ENCODE measurements at regions not wholly inside any gene's neighbourhood (a gene's known extent, or its start where the extent isn't known, plus 50 kb on each side); places are given as distances from the start of the nearest gene placed in this dataset.

DNA sequence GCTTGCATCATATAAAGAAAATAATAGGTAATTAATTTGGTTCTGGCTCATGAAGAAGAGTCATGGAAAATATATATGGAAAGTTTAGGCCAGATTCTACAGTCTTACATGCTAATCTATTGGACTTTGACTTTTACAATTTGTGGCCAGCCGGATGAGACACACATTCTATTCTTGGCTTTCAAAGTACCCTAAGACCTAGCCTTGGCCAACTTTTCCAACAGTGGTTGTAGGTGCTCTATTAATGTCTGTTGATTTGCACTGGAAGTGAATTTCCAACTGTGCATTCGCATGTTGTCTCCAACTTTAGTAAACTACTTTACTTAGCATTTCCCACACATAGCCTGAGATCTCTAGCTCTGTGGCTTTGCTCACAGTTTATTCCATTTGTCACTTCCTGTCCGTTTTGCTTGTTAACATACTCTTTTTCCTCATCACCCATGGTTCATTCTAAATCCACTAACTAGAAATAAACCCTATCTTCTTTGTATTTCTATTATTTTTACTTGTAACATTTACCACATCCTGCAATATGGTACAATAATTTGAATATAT, 644.0 kb downstream of the PTPRC start:
- Mint-ChIP-seq H3K4me3 (ENCODE audit: unreplicated experiment) (no peak overlapping the region), H3K4me1 (ENCODE audit: unreplicated experiment) (peaks cover 12% of the 10 kb centered on the region), H3K27me3 (ENCODE audit: unreplicated experiment) (no peaks in the 10 kb centered on the region), H3K36me3 (ENCODE audit: unreplicated experiment) (no peaks in the 10 kb centered on the region), H3K9me3 (ENCODE audit: unreplicated experiment) (no peaks in the 10 kb centered on the region), H3K27ac (ENCODE audit: unreplicated experiment) (no peak overlapping the region)
- DNase-seq (ENCODE audit: extremely low spot score, unreplicated experiment): no peak
- TF ChIP-seq, protein P1, sequence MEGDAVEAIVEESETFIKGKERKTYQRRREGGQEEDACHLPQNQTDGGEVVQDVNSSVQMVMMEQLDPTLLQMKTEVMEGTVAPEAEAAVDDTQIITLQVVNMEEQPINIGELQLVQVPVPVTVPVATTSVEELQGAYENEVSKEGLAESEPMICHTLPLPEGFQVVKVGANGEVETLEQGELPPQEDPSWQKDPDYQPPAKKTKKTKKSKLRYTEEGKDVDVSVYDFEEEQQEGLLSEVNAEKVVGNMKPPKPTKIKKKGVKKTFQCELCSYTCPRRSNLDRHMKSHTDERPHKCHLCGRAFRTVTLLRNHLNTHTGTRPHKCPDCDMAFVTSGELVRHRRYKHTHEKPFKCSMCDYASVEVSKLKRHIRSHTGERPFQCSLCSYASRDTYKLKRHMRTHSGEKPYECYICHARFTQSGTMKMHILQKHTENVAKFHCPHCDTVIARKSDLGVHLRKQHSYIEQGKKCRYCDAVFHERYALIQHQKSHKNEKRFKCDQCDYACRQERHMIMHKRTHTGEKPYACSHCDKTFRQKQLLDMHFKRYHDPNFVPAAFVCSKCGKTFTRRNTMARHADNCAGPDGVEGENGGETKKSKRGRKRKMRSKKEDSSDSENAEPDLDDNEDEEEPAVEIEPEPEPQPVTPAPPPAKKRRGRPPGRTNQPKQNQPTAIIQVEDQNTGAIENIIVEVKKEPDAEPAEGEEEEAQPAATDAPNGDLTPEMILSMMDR (IDR thresholded peaks at IDR 0.05): no peak

DNA sequence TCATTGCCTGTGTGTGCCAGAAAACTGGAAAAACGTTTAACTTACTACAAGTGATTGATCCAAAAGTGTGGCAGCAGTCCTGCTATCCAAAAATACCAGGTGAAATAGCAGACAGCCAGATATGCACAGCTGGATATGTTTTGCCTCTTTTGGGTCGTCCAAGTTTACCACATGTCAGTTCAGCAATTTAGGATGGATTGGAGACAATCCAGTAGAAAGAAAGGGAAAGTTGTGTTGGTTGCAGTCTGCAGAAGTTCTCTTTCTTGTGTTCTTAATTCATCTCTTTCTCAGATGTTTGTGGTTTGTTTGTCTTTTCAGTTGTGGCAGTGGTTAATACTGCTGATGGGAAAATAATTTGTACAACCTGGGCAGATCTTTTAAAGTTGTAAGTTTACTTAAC, 645.0 kb downstream of the PTPRC start:
- peaks cover 12% of the 10 kb centered on the region for H3K4me1 Mint-ChIP-seq (ENCODE audit: unreplicated experiment)
- H3K36me3 Mint-ChIP-seq (ENCODE audit: unreplicated experiment): no peaks in the 10 kb centered on the region
- no peak for DNase-seq (ENCODE audit: extremely low spot score, unreplicated experiment)
- TF ChIP-seq, protein P1 (IDR thresholded peaks at IDR 0.05): no peak
- no peak overlapping the region for H3K4me3 Mint-ChIP-seq (ENCODE audit: unreplicated experiment)
- no peak overlapping the region for H3K27ac Mint-ChIP-seq (ENCODE audit: unreplicated experiment)
- H3K9me3 Mint-ChIP-seq (ENCODE audit: unreplicated experiment): no peaks in the 10 kb centered on the region
- H3K27me3 Mint-ChIP-seq (ENCODE audit: unreplicated experiment): no peaks in the 10 kb centered on the region

GRCh38 chr1:199287206-199287605, 648.4 kb downstream of the PTPRC start:
- TF ChIP-seq, protein P1 (IDR thresholded peaks at IDR 0.05): no peak
- Mint-ChIP-seq H3K4me1 (ENCODE audit: unreplicated experiment) (peaks cover 32% of the 10 kb centered on the region), H3K4me3 (ENCODE audit: unreplicated experiment) (no peak overlapping the region), H3K36me3 (ENCODE audit: unreplicated experiment) (no peaks in the 10 kb centered on the region), H3K27ac (ENCODE audit: unreplicated experiment) (no peak overlapping the region), H3K9me3 (ENCODE audit: unreplicated experiment) (peaks cover 4% of the 10 kb centered on the region), H3K27me3 (ENCODE audit: unreplicated experiment) (no peaks in the 10 kb centered on the region)
- no peak for DNase-seq (ENCODE audit: extremely low spot score, unreplicated experiment)

GRCh38 chr1:199287647-199288046, 648.8 kb downstream of the PTPRC start:
- no peaks in the 10 kb centered on the region for H3K36me3 Mint-ChIP-seq (ENCODE audit: unreplicated experiment)
- H3K9me3 Mint-ChIP-seq (ENCODE audit: unreplicated experiment): peaks cover 4% of the 10 kb centered on the region
- no peak overlapping the region for H3K27ac Mint-ChIP-seq (ENCODE audit: unreplicated experiment)
- no peaks in the 10 kb centered on the region for H3K27me3 Mint-ChIP-seq (ENCODE audit: unreplicated experiment)
- peaks cover 32% of the 10 kb centered on the region for H3K4me1 Mint-ChIP-seq (ENCODE audit: unreplicated experiment)
- TF ChIP-seq, protein P1 (IDR thresholded peaks at IDR 0.05): peak; percentile 15
- H3K4me3 Mint-ChIP-seq (ENCODE audit: unreplicated experiment): no peak overlapping the region
- DNase-seq (ENCODE audit: extremely low spot score, unreplicated experiment): no peak

GRCh38 chr1:199290186-199290585, 651.3 kb downstream of the PTPRC start:
- no peak for DNase-seq (ENCODE audit: extremely low spot score, unreplicated experiment)
- H3K36me3 Mint-ChIP-seq (ENCODE audit: unreplicated experiment): no peaks in the 10 kb centered on the region
- H3K27ac Mint-ChIP-seq (ENCODE audit: unreplicated experiment): no peak overlapping the region
- no peaks in the 10 kb centered on the region for H3K27me3 Mint-ChIP-seq (ENCODE audit: unreplicated experiment)
- TF ChIP-seq, protein P1 (IDR thresholded peaks at IDR 0.05): no peak
- peaks cover 31% of the 10 kb centered on the region for H3K4me1 Mint-ChIP-seq (ENCODE audit: unreplicated experiment)
- no peak overlapping the region for H3K4me3 Mint-ChIP-seq (ENCODE audit: unreplicated experiment)
- peaks cover 4% of the 10 kb centered on the region for H3K9me3 Mint-ChIP-seq (ENCODE audit: unreplicated experiment)
